ENCODE measurements at regions not wholly inside any gene's neighbourhood (a gene's known extent, or its start where the extent isn't known, plus 50 kb on each side); places are given as distances from the start of the nearest gene placed in this dataset.

- H3F3A ChIP-seq (ENCODE audit: insufficient read depth) = no peaks in the 10 kb centered on the region
- 9 to 29% methylated on average over 1 of the region's 1 CpG for WGBS, 2 experiments (ENCODE audit: low coverage in 1 of 2, low lambda C conversion rate in 2 of 2, missing lambda C conversion rate in 2 of 2)
- H3K9me2 ChIP-seq (ENCODE audit: insufficient read depth) = no peaks in the 10 kb centered on the region
- H4K20me1 ChIP-seq (ENCODE audit: insufficient read depth) = no peaks in the 10 kb centered on the region
- no peak overlapping the region for H3K9ac ChIP-seq
- no peak overlapping the region for H3K4me2 ChIP-seq (ENCODE audit: unreplicated experiment)
- H3K4me1 ChIP-seq (ENCODE audit: insufficient read depth) = no peaks in the 10 kb centered on the region
- H3K27ac ChIP-seq = no peak overlapping the region
- no peaks in the 10 kb centered on the region for H3K36me3 ChIP-seq (ENCODE audit: low read depth)
- H3K9me3 ChIP-seq (ENCODE audit: low read depth) = no peaks in the 10 kb centered on the region
- no peak for TF ChIP-seq EZH2 (IDR thresholded peaks at IDR 0.05; ENCODE audit: insufficient read depth, poor library complexity, severe bottlenecking)
- no peak for TF ChIP-seq EZH2phosphoT487 (IDR thresholded peaks at IDR 0.05; ENCODE audit: insufficient read depth, low read depth)
- no peak overlapping the region for H2AFZ ChIP-seq
- no peak overlapping the region for H3K4me3 ChIP-seq
- H3K27me3 ChIP-seq (replicated peaks; ENCODE audit: insufficient read depth) = peaks cover 13% of the 10 kb centered on the region; the same call in 1 of the 2 replicates
- in situ Hi-C loops (cut with MboI) = no loop called here
- H3K79me2 ChIP-seq (ENCODE audit: insufficient read depth) = no peaks in the 10 kb centered on the region
- DNase-seq = peak; percentile 17
Observed at GRCh38 chr20:40591119-40591518, 97.9 kb downstream of the MAFB start.

GRCh38 chr20:40589581-40589980 lies 99.5 kb downstream of the MAFB start:
- H2AFZ ChIP-seq = no peak overlapping the region
- H4K20me1 ChIP-seq (ENCODE audit: insufficient read depth) = no peaks in the 10 kb centered on the region
- peaks cover 13% of the 10 kb centered on the region; the same call in 1 of the 2 replicates for H3K27me3 ChIP-seq (replicated peaks; ENCODE audit: insufficient read depth)
- H3K9ac ChIP-seq = no peak overlapping the region
- no peaks in the 10 kb centered on the region for H3K4me1 ChIP-seq (ENCODE audit: insufficient read depth)
- H3K9me3 ChIP-seq (ENCODE audit: low read depth) = no peaks in the 10 kb centered on the region
- in situ Hi-C loops (cut with MboI) = no loop called here
- H3F3A ChIP-seq (ENCODE audit: insufficient read depth) = no peaks in the 10 kb centered on the region
- H3K4me3 ChIP-seq = no peak overlapping the region
- H3K79me2 ChIP-seq (ENCODE audit: insufficient read depth) = no peaks in the 10 kb centered on the region
- DNase-seq = no peak
- H3K27ac ChIP-seq = no peak overlapping the region
- no peaks in the 10 kb centered on the region for H3K9me2 ChIP-seq (ENCODE audit: insufficient read depth)
- no peaks in the 10 kb centered on the region for H3K36me3 ChIP-seq (ENCODE audit: low read depth)
- 26 to 34% methylated on average over 2 of the region's 2 CpGs for WGBS, 2 experiments (ENCODE audit: low coverage in 1 of 2, low lambda C conversion rate in 2 of 2, missing lambda C conversion rate in 2 of 2)
- TF ChIP-seq EZH2 (IDR thresholded peaks at IDR 0.05; ENCODE audit: insufficient read depth, poor library complexity, severe bottlenecking) (no peak), EZH2phosphoT487 (IDR thresholded peaks at IDR 0.05; ENCODE audit: insufficient read depth, low read depth) (no peak)
- H3K4me2 ChIP-seq (ENCODE audit: unreplicated experiment) = no peak overlapping the region

DNA sequence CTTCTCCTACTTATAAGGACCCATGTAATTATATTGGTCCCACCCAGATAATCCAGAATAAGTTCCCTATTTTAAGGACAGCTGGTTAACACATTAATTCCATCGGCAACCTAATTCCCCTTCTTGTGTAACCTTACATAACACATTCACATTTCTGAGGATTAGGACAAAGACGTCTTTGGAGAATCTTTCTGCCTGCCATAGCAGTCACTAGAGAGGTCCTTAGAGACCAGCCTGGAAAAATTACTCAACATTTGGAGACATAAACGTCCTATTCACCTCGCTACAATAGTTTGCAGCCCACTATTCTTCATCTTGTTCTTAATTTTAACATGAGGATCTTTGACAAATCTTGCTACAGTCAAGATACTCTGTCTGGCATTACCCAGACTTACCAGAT lies 100.1 kb downstream of the MAFB start:
- Histone ChIP-seq H2AFZ (no peak overlapping the region), H3K9me3 (ENCODE audit: low read depth) (no peaks in the 10 kb centered on the region), H3K9me2 (ENCODE audit: insufficient read depth) (no peaks in the 10 kb centered on the region), H3K4me2 (ENCODE audit: unreplicated experiment) (no peak overlapping the region), H3K79me2 (ENCODE audit: insufficient read depth) (no peaks in the 10 kb centered on the region), H3K4me3 (no peak overlapping the region), H4K20me1 (ENCODE audit: insufficient read depth) (no peaks in the 10 kb centered on the region), H3F3A (ENCODE audit: insufficient read depth) (no peaks in the 10 kb centered on the region), H3K27ac (no peak overlapping the region), H3K4me1 (ENCODE audit: insufficient read depth) (no peaks in the 10 kb centered on the region), H3K36me3 (ENCODE audit: low read depth) (no peaks in the 10 kb centered on the region), H3K9ac (no peak overlapping the region), H3K27me3 (replicated peaks; ENCODE audit: insufficient read depth) (peaks cover 13% of the 10 kb centered on the region; the same call in 1 of the 2 replicates)
- in situ Hi-C loops (cut with MboI) = no loop called here
- no peak for DNase-seq
- WGBS, 2 experiments (ENCODE audit: low coverage in 1 of 2, low lambda C conversion rate in 2 of 2, missing lambda C conversion rate in 2 of 2) = 31 to 40% methylated on average over 4 of the region's 4 CpGs
- TF ChIP-seq EZH2 (IDR thresholded peaks at IDR 0.05; ENCODE audit: insufficient read depth, poor library complexity, severe bottlenecking) = no peak
- TF ChIP-seq EZH2phosphoT487 (IDR thresholded peaks at IDR 0.05; ENCODE audit: insufficient read depth, low read depth) = no peak

- no peak overlapping the region for H3K4me3 ChIP-seq
Observed at GRCh38 chr20:40587038-40587437, 102.0 kb downstream of the MAFB start.

More at GRCh38 chr20:40587038-40587437, 102.0 kb downstream of the MAFB start:
- Histone ChIP-seq H4K20me1 (ENCODE audit: insufficient read depth) (no peaks in the 10 kb centered on the region), H3K4me2 (ENCODE audit: unreplicated experiment) (no peak overlapping the region), H3K9me2 (ENCODE audit: insufficient read depth) (no peaks in the 10 kb centered on the region), H3K9ac (no peak overlapping the region), H3K4me1 (ENCODE audit: insufficient read depth) (no peaks in the 10 kb centered on the region), H3F3A (ENCODE audit: insufficient read depth) (no peaks in the 10 kb centered on the region), H3K9me3 (ENCODE audit: low read depth) (no peaks in the 10 kb centered on the region), H3K27me3 (replicated peaks; ENCODE audit: insufficient read depth) (peaks cover 16% of the 10 kb centered on the region; the same call in 1 of the 2 replicates), H2AFZ (no peak overlapping the region), H3K79me2 (ENCODE audit: insufficient read depth) (no peaks in the 10 kb centered on the region), H3K27ac (no peak overlapping the region), H3K36me3 (ENCODE audit: low read depth) (no peaks in the 10 kb centered on the region)
- DNase-seq = no peak
- WGBS, 2 experiments (ENCODE audit: low coverage in 1 of 2, low lambda C conversion rate in 2 of 2, missing lambda C conversion rate in 2 of 2) = 56 to 61% methylated on average over 7 of the region's 7 CpGs
- in situ Hi-C loops (cut with MboI) = no loop called here
- TF ChIP-seq EZH2 (IDR thresholded peaks at IDR 0.05; ENCODE audit: insufficient read depth, poor library complexity, severe bottlenecking) = no peak
- no peak for TF ChIP-seq EZH2phosphoT487 (IDR thresholded peaks at IDR 0.05; ENCODE audit: insufficient read depth, low read depth)
